ENCODE measurements at regions not wholly inside any gene's neighbourhood (a gene's known extent, or its start where the extent isn't known, plus 50 kb on each side); places are given as distances from the start of the nearest gene placed in this dataset.

GRCh38 chr16:85440744-85441143, 172.4 kb upstream of the GSE1 start:
- TF ChIP-seq CTCF (IDR thresholded peaks at IDR 0.05; ENCODE audit: poor library complexity) (no peak), EZH2 (IDR thresholded peaks at IDR 0.05; ENCODE audit: borderline replicate concordance) (no peak), EZH2phosphoT487 (IDR thresholded peaks at IDR 0.05; ENCODE audit: low read depth, severe bottlenecking, unreplicated experiment) (no peak)

All from hepatocyte (in vitro differentiated cells).